CD4-positive, alpha-beta T cell treated with Interferon alpha-2 for 1 hour (primary cell): ENCODE measurements at regions not wholly inside any gene's neighbourhood (a gene's known extent, or its start where the extent isn't known, plus 50 kb on each side); places are given as distances from the start of the nearest gene placed in this dataset.
"Not testable (repeated sequence)": the region's sequence is repeated elsewhere in the genome, so short reads cannot be mapped to it uniquely, and the experiment has no call there.

Experiments
- DNase-seq, 2 donors: peaks; one replicate each; pipeline ENCODE4 v3.0.0-alpha.2; 2020 to 2022

DNA sequence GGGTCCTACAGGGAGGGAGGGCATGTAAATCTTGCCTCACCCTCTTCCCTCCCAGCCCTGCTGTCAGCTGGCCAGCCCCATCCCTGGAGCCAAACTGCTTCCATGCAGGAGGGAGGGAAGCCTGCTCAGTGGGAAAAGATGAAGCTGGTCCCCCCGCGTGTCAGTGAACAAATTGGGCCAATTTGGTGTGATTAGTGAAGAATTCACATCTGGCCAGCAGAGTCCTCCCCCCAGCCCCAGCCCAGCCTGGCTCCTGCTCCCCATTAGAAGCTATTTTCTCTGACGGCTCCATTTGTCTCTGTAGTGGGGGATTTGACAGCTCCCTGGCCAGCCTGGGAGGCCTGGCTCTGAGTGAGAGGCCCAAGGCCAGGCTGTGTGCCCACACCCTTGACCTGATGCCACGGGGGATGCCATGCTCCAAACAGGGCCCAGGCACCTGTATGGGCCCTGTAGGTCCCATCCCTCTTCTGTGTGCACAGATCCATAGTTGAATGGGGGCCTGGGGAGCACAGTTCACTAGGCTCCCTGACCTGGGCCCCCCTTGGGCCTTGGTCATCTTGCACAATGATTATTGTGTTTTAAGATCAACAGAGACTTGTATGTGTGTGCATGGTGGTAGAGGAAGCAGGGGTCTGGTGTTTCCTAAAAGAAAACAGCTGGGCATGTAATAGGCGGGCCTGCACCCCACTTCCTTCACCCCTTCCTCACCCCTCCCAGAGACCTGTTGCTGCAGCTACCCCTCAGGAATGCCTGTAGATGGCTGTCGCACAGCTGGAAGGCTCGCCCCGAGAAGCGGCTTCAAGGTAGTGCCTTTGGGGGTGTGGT lies 50.7 kb upstream of the TAC4 start:
- DNase-seq: no peak

DNA sequence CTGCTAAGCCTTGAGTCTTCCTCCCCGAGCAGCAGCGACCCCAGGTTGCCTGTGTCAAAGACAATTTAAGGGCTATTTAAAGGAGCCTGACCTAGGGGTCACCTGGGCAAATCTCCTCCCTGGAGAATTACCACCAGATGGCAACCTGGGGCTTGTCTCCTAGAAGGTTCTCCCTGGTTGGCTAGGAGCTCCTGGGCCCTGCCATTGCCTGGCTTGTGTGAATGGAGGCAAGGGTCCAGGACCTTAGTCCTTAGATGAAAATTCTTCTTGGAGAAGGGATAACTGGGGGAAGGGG lies 51.3 kb upstream of the TAC4 start:
- no peak for DNase-seq

- DNase-seq: no peak
Measured at GRCh38 chr17:49899588-49899987, 51.7 kb upstream of the TAC4 start.

DNA sequence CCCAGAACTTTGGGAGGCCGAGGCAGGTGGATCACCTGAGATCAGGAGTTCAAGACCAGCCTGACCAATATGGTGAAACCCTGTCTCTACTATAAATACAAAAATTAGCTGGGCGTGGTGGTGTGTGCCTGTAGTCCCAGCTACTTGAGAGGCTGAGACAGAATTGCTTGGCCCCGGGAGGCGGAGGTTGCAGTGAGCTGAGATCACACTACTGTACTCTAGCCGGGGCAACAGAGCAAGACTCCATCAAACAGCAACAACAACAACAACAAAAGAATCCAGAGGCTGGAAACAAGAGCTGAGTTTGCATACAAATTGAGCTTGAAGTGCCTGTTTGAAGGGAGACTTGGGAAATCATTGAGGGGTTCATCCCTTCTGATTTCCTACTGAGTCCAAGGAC lies 52.9 kb upstream of the TAC4 start:
- not testable (repeated sequence) for DNase-seq

DNA sequence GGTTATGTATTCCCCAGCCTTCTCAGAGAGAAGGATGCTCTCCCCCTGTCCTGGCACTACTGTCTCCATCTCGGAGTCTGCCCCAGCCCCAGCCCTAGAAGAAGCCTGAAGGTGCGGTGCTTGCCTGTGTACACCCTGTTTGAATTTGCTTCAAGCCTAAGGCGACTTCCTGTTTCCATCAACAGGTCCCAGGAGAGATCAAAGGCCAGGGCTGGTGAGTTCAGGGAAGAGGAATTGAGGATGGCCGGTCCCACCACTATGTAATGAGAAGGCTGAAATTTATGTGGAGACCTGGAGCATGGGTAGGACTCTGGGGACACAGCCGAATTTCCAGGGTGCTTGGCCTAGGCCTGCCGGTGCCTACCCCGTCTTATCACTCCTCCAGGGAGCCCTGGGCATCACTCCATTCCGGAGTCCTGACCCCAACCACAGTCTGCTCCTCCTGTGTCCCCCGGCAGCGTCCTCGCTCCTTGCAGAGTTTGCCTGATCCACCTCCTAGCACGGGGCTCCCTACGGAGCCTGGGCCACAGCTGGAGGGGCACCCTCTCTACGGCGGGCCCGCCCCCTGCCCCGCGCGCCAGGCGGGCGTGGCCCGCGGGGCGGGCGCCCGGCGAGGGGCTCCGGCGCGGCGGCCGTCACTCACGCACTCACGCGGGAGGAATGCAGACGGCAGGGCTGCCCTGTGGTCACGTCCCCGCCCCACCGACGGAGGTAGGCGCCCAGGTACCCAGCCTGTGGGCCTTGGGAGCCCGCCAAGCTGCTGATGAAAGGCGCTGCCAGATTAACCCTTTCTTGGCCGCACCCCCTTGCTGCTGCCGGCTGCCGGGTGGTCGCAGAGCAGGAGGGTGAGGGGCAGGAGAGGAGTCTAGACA lies 53.8 kb upstream of the TAC4 start:
- DNase-seq: no peak

GRCh38 chr17:49903523-49903922 lies 55.7 kb upstream of the TAC4 start:
- no peak for DNase-seq

DNA sequence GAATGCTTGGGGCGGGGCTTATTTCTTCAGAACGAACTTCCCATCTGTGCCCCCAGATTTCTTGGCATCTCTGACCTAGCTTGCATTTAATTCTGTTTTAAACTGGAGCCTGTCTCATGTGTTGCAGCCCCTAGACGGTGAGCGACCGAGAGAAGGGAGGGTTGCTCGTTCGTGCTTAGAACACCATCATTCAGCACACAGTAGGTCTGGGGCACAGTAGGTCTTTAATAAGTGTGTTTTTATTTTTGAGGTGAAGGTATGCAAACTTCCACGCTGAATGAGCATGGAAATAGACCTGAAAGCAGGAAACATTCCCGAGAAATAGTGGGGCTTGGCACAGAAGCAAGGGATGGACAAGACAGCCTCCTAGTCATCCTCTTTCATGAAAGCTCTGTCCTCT lies 57.0 kb upstream of the TAC4 start:
- DNase-seq: no peak

DNA sequence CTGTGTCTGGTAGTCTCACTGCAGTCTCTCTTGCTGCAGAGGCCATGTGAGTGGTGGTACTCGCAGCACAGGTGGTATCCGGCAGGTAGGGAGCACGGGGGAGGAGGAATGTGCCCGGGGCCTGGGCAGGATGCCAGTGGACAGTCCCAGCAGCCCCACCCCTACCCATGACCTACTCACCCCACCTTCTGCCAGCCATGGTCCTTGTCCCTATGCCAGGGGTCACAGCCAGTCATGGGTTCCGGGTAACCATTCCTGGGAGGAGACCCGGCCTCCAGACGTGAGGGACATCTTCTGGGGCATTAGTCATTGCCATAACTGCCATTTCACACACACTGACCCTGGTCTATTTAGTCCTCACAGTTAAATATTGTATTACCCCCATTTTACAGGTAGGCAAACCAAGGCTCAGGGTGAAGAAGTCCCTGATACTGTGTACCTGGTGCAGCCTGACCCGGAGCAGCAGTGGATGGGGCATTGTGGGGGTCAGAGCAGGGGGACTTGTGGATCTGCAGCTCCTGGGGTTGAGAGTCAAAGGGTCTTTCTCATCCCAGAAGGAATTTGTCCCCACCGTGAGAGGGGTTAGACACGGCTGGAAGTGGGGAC lies 58.8 kb upstream of the TAC4 start:
- no peak for DNase-seq

DNA sequence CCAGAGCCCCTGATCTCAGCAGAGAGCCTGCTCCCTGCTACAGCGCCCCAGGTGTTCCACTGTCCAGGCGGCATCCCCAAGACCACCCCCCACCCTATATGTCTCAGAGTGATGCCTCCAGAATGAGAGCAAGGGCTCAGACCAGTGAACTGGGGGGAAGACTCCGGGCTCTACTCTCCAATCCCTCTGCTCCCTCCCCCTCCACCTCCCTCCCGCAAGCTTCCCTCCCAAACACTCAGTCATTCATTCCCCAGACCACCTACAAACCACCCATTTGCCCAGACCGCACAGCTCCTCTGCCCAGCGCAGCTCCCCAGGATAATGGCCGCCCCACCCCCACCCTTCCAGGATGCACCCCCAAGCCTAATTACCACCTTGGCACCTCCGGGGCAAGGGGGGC lies 59.4 kb upstream of the TAC4 start:
- no peak for DNase-seq

- no peak for DNase-seq
Measured at GRCh38 chr17:49908782-49909714, 59.9 kb upstream of the DLX4 start.

DNA sequence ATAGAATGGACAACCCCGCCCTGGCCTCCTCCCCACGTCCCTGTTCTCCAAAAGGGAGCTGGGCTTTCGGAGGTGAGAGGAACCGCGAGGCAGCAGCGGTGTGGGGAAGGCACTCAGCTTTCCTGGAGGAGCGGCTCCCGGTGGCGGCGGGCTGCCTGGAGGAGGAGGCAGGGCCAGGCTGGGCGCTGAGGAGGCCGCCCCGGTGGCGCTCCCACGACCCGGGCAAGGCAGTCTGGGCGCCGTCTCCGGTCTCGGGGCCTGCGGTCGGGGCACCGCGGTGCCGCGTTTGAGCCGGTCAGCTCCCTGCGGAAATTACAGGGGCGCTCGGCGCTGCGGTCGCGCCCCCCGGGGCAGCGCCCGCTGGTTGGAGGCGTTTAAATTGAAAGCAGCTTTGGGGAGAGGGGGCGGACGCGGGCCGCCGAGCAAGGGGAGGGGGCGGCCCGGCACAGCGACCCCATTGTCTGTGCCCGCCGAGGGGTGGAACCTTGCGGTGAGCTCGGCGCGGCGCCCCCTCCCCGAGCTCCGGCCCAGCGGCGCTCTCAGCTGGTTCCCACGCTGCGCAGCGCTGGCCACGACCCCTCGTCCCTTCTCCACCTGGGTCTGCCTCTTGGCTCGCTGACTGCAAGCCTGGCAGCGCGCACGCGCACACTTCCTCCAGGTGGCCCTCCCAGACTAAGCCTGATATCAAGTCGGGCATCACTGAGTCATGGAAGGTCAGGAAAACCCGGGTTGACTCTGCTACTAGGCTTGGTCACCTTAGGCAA lies 58.7 kb upstream of the DLX4 start:
- DNase-seq: peak in 1 of 2 donors; percentile 4

GRCh38 chr17:49910858-49911204 lies 58.2 kb upstream of the DLX4 start:
- DNase-seq: no peak

GRCh38 chr17:49911719-49912118 lies 57.3 kb upstream of the DLX4 start:
- DNase-seq: no peak

- DNase-seq: no peak
Measured at GRCh38 chr17:49913226-49914095, 55.5 kb upstream of the DLX4 start.

DNA sequence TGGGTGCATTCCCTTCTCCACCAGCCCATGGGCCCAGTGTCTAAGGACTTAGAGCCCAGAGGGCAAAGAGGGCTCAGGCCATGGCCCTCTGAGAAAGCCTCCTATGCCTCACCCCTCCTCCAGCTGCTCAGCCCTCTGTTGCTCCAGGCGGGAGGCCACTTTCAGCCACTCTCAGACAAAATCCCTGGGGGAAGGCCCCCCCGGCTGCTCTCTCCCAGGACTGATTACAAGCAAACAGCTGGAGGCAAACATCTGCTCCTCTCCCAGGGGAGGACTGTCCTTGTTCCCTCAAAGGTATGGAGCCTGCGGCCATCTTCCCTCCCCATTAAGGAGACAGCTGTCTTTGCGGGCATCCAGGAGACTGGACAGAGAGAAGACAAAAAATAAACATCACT lies 54.9 kb upstream of the DLX4 start:
- no peak for DNase-seq

- no peak for DNase-seq
Measured at GRCh38 chr17:49914664-49915063, 54.3 kb upstream of the DLX4 start.

DNA sequence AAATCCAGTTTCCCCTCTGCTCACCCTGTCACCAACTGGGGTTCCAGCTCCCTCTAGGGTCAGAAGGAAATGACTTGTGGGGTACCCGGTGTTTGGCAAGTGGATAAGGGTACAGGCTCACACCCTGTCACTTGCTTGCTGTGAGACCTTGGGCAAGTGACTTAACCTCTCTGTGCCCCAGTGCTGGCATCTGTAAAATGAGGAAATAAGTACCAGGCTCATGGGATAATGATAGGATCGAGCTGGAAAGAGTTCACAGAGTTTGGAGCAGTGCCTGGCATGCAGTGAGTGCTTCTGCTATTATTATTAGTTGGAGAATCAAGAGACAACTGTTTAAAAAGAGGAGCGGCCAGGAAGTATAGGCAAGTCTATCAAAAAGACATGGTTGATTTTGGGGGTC lies 53.7 kb upstream of the DLX4 start:
- no peak for DNase-seq

GRCh38 chr17:49915670-49916069 lies 53.3 kb upstream of the DLX4 start:
- no peak for DNase-seq

DNA sequence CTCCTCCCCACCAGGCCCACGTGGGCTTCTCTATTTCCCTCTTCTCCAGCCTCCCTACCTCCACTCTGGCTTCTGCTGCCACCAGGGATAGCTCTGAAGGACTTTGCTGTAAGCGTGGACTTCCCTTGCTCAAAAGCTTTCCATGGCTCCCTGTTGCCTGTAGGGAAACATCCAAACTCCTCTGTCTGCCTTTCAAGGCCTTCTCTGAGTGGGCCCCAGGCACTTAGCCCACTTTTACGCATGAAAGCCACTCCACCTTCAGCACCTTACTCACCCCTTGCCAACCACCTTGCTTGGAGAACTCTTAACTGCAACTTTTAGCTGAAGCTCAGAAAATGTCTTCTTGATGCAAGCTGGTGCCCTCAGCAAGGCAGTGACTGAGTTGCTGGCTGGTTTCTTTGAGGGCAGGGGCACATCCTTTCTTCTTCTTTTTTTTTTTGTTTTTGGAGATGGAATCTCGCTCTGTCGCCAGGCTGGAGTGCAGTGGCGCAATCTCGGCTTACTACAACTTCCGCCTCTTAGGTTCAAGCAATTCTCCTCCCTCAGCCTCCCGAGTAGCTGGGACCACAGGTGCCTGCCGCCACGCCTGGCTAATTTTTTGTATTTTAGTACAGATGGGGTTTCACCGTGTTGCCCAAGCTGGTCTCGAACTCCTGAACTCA lies 52.0 kb upstream of the DLX4 start:
- DNase-seq: no peak

- DNase-seq: no peak
Measured at GRCh38 chr17:49918591-49918990, 50.4 kb upstream of the DLX4 start.
